Right cardiac atrium (tissue), 5 donors: ENCODE measurements at regions not wholly inside any gene's neighbourhood (a gene's known extent, or its start where the extent isn't known, plus 50 kb on each side); places are given as distances from the start of the nearest gene placed in this dataset.
A peak's percentile ranks its signal among the peaks of the same experiment; 100 is the strongest.

Source experiments
- ATAC-seq, 2 donors: fragments of 200-7000 bp; cut with Tn5 transposase; one replicate each; pipeline versions ENCODE4 v1.8.0 to v1.9.1; 2020; ENCODE audit warnings: moderate library complexity in 2 of 2, mild to moderate bottlenecking in 1 of 2
- DNase-seq, 3 donors: peaks; one replicate each; pipeline ENCODE4 v3.0.0-alpha.2; 2020
- H3K27ac ChIP-seq: one replicate; pipeline ENCODE4 v1.5.1; 2013; ENCODE audit warnings: mild to moderate bottlenecking, low read length, control low read depth, moderate library complexity
- H3K27me3 ChIP-seq: one replicate; pipeline ENCODE4 v1.6.1; 2013; ENCODE audit not compliant: control insufficient read depth, insufficient read depth
- H3K4me1 ChIP-seq: one replicate; pipeline ENCODE4 v1.6.1; 2013; ENCODE audit warnings: low read length; ENCODE audit not compliant: control insufficient read depth, insufficient read depth
- H3K4me3 ChIP-seq: one replicate; pipeline ENCODE4 v1.5.1; 2013; ENCODE audit warnings: low read length, control low read depth
- H3K9me3 ChIP-seq: one replicate; pipeline ENCODE4 v1.6.1; 2013; ENCODE audit warnings: low read length; ENCODE audit not compliant: control insufficient read depth
- WGBS: extraction: QIAGEN DNeasy Blood & Tissue Kit; methylation state at CpG from one replicate; pipeline ENCODE4 v1.1.7; 2013; 5-methylcytosine and 5-hydroxymethylcytosine counted together
- intact Hi-C, 4 donors: fragments of 100-400 bp; cut with DNase I; formaldehyde crosslinking; loops; one replicate each; pipeline versions ENCODE4 v1.11.0 to v1.14.0; 2022 to 2023
- donor health status: healthy with polysubstance abuse.
- donor health status: DM: no; HTN: yes; CAD: no.
- donor health status: DM: no; HTN: no; CAD: no.
- donor health status: DM: no; HTN: yes; CAD: no; lungs with severe emphysema.
- donor health status: DM: yes; HTN: yes; CAD: no.

GRCh38 chr11:134887896-134888295, 475.9 kb upstream of the B3GAT1 start:
- Histone ChIP-seq H3K27ac (no peak overlapping the region), H3K27me3 (peaks cover 2% of the 10 kb centered on the region), H3K9me3 (no peaks in the 10 kb centered on the region), H3K4me3 (no peak overlapping the region), H3K4me1 (no peaks in the 10 kb centered on the region)
- no peak for DNase-seq
- no peak for ATAC-seq
- intact Hi-C loops = no loop called here
- WGBS = 73% methylated on average over 4 of the region's 4 CpGs

DNA sequence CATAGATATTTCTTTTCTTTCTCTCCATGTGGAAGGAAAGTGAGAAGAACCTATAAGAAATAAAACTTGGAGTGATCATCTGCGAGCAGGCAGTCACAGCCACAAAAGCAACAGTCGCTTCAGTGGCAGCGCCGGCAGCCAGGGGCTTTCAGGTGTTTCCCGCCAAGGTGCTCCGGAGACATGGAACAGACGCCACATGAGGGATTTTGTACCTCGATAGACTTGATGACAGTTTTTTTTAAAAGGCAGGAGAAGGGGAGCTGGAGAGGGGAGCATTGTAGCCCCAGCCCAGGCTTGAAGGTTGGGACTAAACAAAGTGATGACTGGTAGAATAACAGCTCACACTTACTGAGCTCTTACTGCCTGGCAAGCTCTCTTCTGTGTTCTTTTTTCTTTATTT, 471.4 kb upstream of the B3GAT1 start:
- H3K27ac ChIP-seq = no peak overlapping the region
- WGBS = 68% methylated on average over 8 of the region's 8 CpGs
- H3K27me3 ChIP-seq = peaks cover 2% of the 10 kb centered on the region

DNA sequence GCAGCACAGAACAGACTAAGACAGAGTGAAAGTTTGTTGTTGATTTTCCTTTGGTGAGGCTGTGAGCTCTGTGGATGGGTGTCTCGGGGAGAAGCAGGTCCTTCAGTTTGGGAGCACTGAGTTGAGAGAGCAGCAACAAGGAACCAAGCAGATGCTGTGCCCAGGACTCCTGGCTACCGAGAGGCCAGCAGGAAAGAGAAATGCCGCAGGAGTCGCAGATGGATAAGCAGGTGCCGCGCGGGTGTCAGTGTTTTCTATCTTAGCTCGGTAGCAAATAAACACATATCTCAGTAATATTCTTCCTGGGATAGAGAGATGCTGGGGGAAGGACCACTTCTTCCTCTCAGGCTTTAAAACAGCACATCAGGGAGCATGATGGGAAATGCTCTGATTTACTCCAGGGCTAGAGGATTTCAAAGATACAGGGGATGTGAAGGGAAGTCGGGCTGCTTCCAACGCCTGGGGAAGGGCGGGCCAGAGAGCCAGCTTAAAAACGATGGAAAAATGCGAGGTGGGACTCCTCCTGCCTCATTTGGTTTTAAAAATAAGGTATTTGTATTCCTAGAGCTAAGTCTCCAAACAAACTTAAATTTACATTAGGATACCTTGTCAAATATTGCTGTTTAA, 470.7 kb upstream of the B3GAT1 start:
- Histone ChIP-seq H3K9me3 (no peaks in the 10 kb centered on the region), H3K4me3 (no peak overlapping the region), H3K27ac (no peak overlapping the region), H3K27me3 (peaks cover 2% of the 10 kb centered on the region), H3K4me1 (no peaks in the 10 kb centered on the region)
- intact Hi-C loops = no loop called here
- no peak for DNase-seq
- WGBS = 59% methylated on average over 13 of the region's 13 CpGs
- no peak for ATAC-seq

More for the DNA sequence above, 471.4 kb upstream of the B3GAT1 start:
- no peak for DNase-seq
- no peaks in the 10 kb centered on the region for H3K9me3 ChIP-seq
- intact Hi-C loops = no loop called here
- H3K4me1 ChIP-seq = no peaks in the 10 kb centered on the region
- no peak for ATAC-seq
- no peak overlapping the region for H3K4me3 ChIP-seq

DNA sequence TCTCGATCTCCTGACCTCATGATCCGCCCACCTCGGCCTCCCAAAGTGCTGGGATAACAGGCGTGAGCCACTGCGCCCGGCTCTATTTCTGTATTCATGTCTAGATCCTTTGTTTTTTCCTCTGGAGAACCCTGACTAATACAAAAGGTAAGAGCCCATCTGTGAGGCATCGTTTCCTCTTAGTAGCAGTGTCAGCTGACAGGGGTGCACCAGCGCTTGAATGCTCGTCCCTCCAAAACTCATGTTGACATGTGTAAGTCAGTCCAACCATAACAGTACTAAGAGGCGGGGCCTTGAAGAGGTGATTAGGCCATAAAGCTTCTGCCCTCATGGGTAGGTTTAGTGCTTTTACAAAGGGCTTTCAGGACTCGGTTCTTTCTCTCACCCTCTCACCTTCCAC, 470.1 kb upstream of the B3GAT1 start:
- DNase-seq (no peak), ATAC-seq (no peak)
- H3K27ac ChIP-seq = no peak overlapping the region
- no peaks in the 10 kb centered on the region for H3K4me1 ChIP-seq
- no peaks in the 10 kb centered on the region for H3K9me3 ChIP-seq
- intact Hi-C loops = no loop called here
- 76% methylated on average over 11 of the region's 11 CpGs for WGBS
- H3K27me3 ChIP-seq = peaks cover 2% of the 10 kb centered on the region
- H3K4me3 ChIP-seq = no peak overlapping the region

DNA sequence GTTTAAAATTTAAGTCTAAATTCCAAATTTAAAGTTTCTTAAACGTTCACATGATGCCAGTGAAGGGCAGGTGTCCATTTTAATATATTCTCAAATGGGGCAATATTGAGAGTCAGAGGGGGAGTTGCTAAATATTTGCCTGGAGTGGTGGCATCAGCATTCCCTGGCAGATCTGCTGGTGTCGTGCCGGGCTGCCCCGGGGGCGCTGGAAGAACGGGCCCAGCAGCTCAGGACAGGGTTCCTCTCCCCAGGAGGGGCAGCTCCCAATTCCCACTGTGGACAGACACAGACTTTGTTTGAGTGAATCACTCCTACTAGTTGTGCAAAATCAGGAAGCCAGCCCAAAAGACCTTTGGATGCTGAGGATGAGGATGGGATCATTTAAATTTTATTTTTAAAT, 468.7 kb upstream of the B3GAT1 start:
- DNase-seq (no peak), ATAC-seq (no peak)
- H3K27me3 ChIP-seq = peaks cover 2% of the 10 kb centered on the region
- no peak overlapping the region for H3K4me3 ChIP-seq
- intact Hi-C loops = no loop called here
- no peak overlapping the region for H3K27ac ChIP-seq
- no peaks in the 10 kb centered on the region for H3K9me3 ChIP-seq
- WGBS = 80% methylated on average over 6 of the region's 6 CpGs
- H3K4me1 ChIP-seq = no peaks in the 10 kb centered on the region

DNA sequence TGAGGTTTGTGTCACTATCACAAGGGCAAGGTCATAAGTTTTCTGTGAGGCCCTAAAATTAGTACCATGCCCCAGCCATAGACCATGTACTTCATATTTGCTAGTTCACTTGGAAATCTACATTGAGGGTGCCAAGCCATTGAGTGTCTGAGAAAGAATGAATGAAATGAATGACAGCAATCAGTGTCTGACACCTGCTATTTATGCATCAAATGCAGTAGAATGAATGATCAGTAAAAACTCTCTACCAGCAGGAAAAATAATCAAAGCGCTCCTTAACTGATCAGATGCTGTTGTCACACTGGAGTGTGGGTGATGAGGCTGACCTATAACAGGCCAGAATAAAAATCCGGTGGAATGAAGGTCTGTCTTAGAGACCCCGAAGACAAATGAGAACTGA, 467.9 kb upstream of the B3GAT1 start:
- H3K27me3 ChIP-seq = peaks cover 2% of the 10 kb centered on the region
- DNase-seq (no peak), ATAC-seq (no peak)
- no peak overlapping the region for H3K27ac ChIP-seq
- WGBS = 84% methylated on average over 3 of the region's 3 CpGs
- H3K9me3 ChIP-seq = no peaks in the 10 kb centered on the region
- intact Hi-C loops = no loop called here
- H3K4me1 ChIP-seq = no peaks in the 10 kb centered on the region
- no peak overlapping the region for H3K4me3 ChIP-seq

GRCh38 chr11:134879341-134879740, 467.3 kb upstream of the B3GAT1 start:
- Histone ChIP-seq H3K27ac (no peak overlapping the region), H3K27me3 (peaks cover 2% of the 10 kb centered on the region), H3K9me3 (no peaks in the 10 kb centered on the region), H3K4me3 (no peak overlapping the region), H3K4me1 (no peaks in the 10 kb centered on the region)
- intact Hi-C loops = no loop called here
- ATAC-seq = no peak
- DNase-seq = no peak
- WGBS = 58% methylated on average over 4 of the region's 4 CpGs

DNA sequence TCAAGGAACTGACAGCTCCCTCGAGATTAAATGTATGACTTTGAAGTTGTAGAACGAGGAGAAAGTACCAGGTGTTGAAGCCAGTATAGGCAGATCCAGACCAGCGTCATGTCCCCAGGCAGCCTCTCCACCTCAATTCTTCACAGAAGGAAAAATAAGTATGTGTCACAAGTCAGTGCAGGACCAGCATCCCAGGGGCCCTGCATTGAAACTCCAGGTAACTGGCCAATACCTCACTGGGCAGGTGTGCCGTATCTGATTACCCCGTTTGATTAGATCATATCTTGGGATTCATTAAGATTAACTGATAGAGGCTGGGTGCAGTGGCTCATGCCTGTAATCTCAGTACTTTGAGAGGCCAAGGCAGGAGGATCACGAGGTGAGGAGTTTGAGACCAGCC, 466.7 kb upstream of the B3GAT1 start:
- H3K4me1 ChIP-seq = no peaks in the 10 kb centered on the region
- ATAC-seq (no peak), DNase-seq (no peak)
- no peak overlapping the region for H3K4me3 ChIP-seq
- no peak overlapping the region for H3K27ac ChIP-seq
- no peaks in the 10 kb centered on the region for H3K9me3 ChIP-seq
- H3K27me3 ChIP-seq = peaks cover 2% of the 10 kb centered on the region
- intact Hi-C loops = no loop called here
- WGBS = 67% methylated on average over 6 of the region's 6 CpGs

- Histone ChIP-seq H3K9me3 (no peaks in the 10 kb centered on the region), H3K27ac (no peak overlapping the region), H3K4me1 (no peaks in the 10 kb centered on the region), H3K27me3 (no peaks in the 10 kb centered on the region), H3K4me3 (no peak overlapping the region)
- no peak for ATAC-seq
- 69% methylated on average over 8 of the region's 8 CpGs for WGBS
- intact Hi-C loops = no loop called here
- no peak for DNase-seq
Observed at GRCh38 chr11:134876226-134876625, 464.2 kb upstream of the B3GAT1 start.

GRCh38 chr11:134866981-134867675, 455.1 kb upstream of the B3GAT1 start:
- ATAC-seq (peak in 1 of 2 donors; percentile 27), DNase-seq (no peak)
- intact Hi-C loops = no loop called here
- Histone ChIP-seq H3K4me1 (no peaks in the 10 kb centered on the region), H3K9me3 (no peaks in the 10 kb centered on the region), H3K27ac (no peak overlapping the region), H3K27me3 (no peaks in the 10 kb centered on the region), H3K4me3 (no peak overlapping the region)
- 83% methylated on average over 11 of the region's 11 CpGs for WGBS

DNA sequence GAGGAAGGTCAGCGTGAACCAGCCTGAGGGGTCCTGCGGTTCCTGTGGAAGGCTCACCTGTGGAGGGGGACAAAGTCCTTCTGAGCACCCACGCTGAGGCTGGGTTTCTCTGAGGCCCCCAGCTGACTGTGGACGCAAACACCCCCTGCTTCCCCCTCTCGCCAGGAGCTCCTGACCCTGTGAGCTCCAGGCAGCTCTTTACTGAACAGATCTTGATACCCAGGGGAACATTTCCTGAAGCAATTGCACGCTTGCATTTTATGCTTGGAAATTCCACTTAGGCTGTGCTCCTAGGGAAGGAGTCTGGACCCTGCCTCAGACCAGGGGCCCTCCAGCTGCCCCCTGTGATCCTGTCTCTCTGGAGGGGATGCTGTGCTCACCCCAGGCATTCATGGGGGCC, 454.2 kb upstream of the B3GAT1 start:
- 60% methylated on average over 6 of the region's 6 CpGs for WGBS
- ATAC-seq = no peak
- no peaks in the 10 kb centered on the region for H3K4me1 ChIP-seq
- intact Hi-C loops = no loop called here
- H3K27me3 ChIP-seq = no peaks in the 10 kb centered on the region
- H3K27ac ChIP-seq = no peak overlapping the region
- no peak for DNase-seq
- no peak overlapping the region for H3K4me3 ChIP-seq
- no peaks in the 10 kb centered on the region for H3K9me3 ChIP-seq

DNA sequence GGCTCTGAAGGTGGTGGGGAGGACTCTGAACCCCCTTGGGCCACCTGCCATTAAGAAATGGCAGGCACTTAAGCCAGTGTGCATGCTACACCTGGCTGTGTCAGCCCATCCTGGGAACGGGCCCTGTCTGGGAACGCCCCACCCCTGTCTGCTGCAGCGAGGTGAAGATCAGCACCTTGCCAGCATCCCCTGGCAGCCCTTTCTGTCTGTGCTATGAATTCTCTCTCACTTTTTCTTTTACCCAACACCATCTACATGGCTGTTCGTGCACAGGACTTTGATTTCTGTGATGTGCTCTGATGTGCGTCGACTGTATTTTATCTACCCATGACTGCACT, 452.9 kb upstream of the B3GAT1 start:
- 85% methylated on average over 6 of the region's 6 CpGs for WGBS
- DNase-seq (no peak), ATAC-seq (no peak)
- H3K9me3 ChIP-seq = no peaks in the 10 kb centered on the region
- H3K27ac ChIP-seq = no peak overlapping the region
- no peaks in the 10 kb centered on the region for H3K27me3 ChIP-seq
- no peaks in the 10 kb centered on the region for H3K4me1 ChIP-seq
- intact Hi-C loops = no loop called here
- no peak overlapping the region for H3K4me3 ChIP-seq
